ENCODE measurements at regions not wholly inside any gene's neighbourhood (a gene's known extent, or its start where the extent isn't known, plus 50 kb on each side); places are given as distances from the start of the nearest gene placed in this dataset.
"Not testable (repeated sequence)": the region's sequence is repeated elsewhere in the genome, so short reads cannot be mapped to it uniquely, and the experiment has no call there.

DNA sequence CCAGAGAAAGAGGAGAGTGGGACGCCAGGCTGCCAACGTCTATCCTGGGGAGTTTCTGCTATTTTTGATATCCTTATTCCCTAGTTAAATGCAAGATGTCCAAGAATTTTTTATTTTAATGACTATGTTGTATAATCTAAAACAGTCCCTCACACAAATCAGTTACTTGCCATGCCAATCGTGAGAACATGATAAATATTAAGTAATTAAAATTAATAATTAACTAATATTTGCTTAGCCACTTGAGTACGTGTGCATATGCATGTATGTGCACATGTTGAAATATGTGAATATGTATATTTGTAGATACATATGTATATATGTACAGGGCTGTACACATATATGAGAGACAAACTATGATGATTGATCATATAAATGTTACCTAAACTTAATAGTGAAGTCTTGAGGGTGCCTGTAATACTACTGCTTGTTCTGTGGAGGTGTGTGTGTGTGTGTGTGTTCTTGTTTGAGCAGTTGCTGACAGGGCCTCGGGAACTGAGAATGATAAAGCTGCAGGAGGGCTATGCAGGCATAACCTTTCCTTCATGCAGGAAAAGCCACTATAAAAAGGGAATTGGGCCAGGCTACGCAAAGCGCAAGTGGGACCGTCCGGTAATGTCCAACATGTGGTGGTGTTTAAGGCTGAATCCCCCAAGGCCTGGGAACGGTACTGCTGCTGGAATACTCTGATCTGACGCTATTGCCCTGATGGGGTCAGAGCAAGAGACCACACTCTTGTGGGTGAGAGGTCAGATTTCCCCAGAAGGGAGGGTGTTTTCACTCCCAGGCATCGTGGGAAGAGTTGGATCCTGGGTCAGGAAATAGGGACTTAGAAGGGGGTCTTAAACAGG is 148.3 kb upstream of the TBX18 start:
- no peaks in the 10 kb centered on the region for H3K27me3 Mint-ChIP-seq (ENCODE audit: low read depth)
- H3K4me1 Mint-ChIP-seq (ENCODE audit: low read depth) = no peaks in the 10 kb centered on the region
- H3K27ac Mint-ChIP-seq = no peak overlapping the region
- no peaks in the 10 kb centered on the region for H3K36me3 Mint-ChIP-seq (ENCODE audit: low read depth)
- no peak overlapping the region for H3K4me3 Mint-ChIP-seq
- H3K9me3 Mint-ChIP-seq = no peaks in the 10 kb centered on the region

DNA sequence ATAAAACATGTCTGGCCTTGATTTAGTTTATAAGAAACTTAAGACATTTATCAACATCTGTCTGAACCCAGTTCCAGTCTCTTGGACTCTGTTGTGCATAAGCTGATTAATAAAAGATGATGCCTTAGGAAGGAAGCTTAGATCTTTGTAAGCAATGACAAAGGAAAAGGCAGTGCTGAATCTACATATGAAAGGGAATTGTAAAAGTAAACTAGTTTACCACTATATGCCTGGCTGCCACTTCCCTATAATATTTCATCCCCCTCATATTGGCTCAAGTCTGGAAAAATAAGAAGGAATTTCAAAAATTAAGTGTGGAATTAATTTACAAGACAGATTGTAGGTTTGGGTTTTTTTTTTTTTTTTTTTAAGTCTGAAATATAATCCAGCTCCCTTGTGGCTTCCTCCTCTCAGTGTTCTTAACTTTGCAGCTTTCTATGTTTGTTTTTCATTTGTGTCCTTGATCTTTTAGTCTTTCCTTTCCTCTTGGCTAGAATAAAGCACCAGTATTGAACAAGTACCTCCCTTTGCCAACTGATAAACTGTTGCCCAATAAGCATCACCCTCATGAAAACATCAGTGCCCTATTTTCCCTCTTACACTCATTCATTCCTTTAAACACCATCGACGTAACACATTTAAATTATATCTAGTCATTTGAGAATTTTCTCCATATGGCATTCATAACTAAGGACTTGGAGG is 146.7 kb upstream of the TBX18 start:
- Mint-ChIP-seq H3K27ac (no peak overlapping the region), H3K9me3 (no peaks in the 10 kb centered on the region), H3K27me3 (ENCODE audit: low read depth) (no peaks in the 10 kb centered on the region), H3K36me3 (ENCODE audit: low read depth) (no peaks in the 10 kb centered on the region), H3K4me3 (no peak overlapping the region), H3K4me1 (ENCODE audit: low read depth) (no peaks in the 10 kb centered on the region)

DNA sequence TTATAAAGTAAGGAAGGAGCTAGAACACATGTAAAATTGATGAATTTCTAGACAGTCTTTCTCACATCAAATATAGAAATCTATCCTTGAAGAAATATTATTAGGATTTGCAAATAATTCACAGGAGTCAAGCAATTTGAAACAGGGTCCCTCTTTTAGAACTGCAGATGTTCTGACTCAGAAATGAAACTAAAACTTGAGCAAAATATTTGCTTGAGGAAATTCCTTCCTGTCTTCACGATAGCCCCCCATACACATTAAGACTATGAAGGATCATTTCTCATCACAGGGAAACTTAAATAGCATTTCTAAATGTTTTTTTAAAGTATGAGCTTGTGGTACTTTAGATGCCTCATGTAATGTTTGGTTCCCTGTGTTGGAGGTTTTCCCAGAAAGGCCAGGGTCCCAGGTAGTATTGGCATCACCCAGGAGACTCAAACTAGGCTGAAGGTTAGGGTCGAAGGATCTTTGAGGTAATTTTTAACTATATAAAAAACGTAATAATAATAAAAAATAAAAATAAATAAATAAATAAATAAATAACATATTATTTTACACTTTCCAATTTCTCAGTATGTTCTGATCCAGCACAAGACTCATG is 144.0 kb upstream of the TBX18 start:
- H3K4me1 Mint-ChIP-seq (ENCODE audit: low read depth) = no peaks in the 10 kb centered on the region

DNA sequence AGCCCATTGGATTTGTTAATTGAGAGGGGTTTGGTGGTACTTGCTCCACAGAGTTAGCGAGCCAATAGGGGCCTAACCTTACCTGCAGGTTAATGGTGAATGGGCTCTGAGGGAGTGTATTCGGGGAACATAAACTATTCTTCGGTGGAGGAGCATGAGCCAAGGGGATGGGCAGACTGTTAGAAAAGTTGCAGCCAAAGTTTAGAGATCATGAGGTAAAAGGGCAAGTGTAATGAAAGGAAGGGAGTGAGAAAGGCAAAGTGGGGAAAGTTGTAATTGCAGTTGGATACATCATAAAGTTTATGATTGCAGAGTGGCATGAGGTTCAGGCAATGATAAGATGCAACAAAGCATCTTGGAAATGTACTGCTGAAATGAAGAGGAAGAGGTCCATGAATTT is 142.1 kb upstream of the TBX18 start:
- Mint-ChIP-seq H3K4me1 (ENCODE audit: low read depth) (no peaks in the 10 kb centered on the region), H3K27ac (no peak overlapping the region), H3K27me3 (ENCODE audit: low read depth) (no peaks in the 10 kb centered on the region), H3K9me3 (no peaks in the 10 kb centered on the region), H3K36me3 (ENCODE audit: low read depth) (no peaks in the 10 kb centered on the region), H3K4me3 (no peak overlapping the region)

More for the DNA sequence above, 144.0 kb upstream of the TBX18 start:
- Mint-ChIP-seq H3K27me3 (ENCODE audit: low read depth) (no peaks in the 10 kb centered on the region), H3K27ac (no peak overlapping the region), H3K36me3 (ENCODE audit: low read depth) (no peaks in the 10 kb centered on the region), H3K4me3 (no peak overlapping the region), H3K9me3 (no peaks in the 10 kb centered on the region)

DNA sequence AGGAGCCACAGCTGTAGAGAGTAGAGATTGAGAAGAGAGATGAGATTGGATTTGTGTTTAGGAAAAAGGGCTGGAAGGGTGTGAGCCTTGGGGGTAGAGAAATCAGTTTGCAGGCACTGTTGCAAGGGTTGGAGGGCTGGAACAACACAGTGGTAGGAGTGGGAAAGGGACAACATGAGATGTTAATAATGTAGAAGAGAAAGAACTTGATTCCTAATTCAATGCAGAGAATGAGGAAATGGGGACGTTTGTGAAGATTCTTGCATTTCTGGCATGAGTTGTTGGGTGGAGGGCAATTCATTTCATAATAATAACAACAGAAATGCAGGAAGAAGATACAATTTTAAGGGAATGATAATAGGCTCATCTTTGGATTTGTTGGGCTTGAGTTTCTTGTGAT is 141.4 kb upstream of the TBX18 start:
- Mint-ChIP-seq H3K4me1 (ENCODE audit: low read depth) (no peaks in the 10 kb centered on the region), H3K36me3 (ENCODE audit: low read depth) (no peaks in the 10 kb centered on the region), H3K9me3 (no peaks in the 10 kb centered on the region), H3K27me3 (ENCODE audit: low read depth) (no peaks in the 10 kb centered on the region), H3K4me3 (no peak overlapping the region), H3K27ac (no peak overlapping the region)

DNA sequence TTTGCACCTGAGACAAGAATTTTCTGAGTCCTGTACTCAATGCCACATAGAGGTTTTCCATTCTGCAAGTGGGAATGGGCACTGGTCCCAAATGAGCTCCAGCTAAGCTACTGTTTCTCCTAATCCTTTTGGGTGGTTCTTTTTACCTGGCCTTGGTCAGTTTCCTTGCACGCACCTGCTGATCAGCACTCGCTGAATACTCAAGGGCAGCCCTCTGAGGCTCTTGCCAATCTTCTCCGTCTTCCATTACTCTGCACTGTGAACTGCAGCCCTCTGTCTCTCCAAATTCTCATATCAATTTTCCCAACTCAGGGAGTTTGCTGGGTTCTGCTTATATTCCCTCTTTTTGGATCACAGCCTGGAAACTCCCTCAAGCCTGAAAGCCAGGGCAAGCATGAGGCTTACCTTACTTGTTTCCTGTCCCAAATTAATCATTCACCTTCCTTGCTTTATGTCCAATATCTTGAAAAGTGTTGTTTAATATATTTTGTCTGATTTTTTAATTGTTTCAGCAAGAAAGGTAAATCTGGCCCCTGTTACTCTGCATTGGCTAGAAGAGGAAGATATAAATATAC is 138.0 kb upstream of the TBX18 start:
- Mint-ChIP-seq H3K9me3 (no peaks in the 10 kb centered on the region), H3K4me3 (no peak overlapping the region), H3K27ac (no peak overlapping the region), H3K27me3 (ENCODE audit: low read depth) (no peaks in the 10 kb centered on the region), H3K4me1 (ENCODE audit: low read depth) (no peaks in the 10 kb centered on the region), H3K36me3 (ENCODE audit: low read depth) (no peaks in the 10 kb centered on the region)

DNA sequence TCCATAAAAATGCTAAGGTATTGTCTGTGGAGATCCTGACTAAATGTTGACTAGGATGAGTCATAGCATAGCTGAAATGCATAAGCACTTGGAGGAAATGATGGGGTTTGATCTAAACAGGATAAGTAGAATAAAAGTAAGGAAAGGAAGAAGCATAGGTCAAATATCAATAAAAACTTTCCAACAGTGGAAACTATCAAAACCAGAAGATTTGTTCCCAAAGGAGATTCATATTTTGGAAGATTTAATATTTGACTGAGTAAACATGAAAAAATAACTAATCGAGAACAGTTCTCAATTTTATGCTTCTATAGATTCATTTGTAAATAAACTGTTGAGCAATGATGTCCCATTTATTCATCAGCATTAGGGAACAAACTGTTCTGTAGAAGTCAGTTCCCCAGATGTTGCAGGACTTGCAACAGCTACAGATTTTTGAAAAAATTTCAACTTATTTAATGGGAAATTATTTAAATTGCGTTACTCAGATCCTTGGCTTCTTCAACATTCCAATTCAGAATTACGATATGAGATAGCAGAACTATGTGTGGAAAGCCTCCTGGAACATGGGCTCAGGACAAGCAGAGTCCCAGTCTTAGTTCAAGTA is 133.7 kb upstream of the TBX18 start:
- H3K27ac Mint-ChIP-seq = no peak overlapping the region
- H3K27me3 Mint-ChIP-seq (ENCODE audit: low read depth) = no peaks in the 10 kb centered on the region
- H3K9me3 Mint-ChIP-seq = no peaks in the 10 kb centered on the region
- no peak overlapping the region for H3K4me3 Mint-ChIP-seq
- no peaks in the 10 kb centered on the region for H3K36me3 Mint-ChIP-seq (ENCODE audit: low read depth)
- H3K4me1 Mint-ChIP-seq (ENCODE audit: low read depth) = no peaks in the 10 kb centered on the region

DNA sequence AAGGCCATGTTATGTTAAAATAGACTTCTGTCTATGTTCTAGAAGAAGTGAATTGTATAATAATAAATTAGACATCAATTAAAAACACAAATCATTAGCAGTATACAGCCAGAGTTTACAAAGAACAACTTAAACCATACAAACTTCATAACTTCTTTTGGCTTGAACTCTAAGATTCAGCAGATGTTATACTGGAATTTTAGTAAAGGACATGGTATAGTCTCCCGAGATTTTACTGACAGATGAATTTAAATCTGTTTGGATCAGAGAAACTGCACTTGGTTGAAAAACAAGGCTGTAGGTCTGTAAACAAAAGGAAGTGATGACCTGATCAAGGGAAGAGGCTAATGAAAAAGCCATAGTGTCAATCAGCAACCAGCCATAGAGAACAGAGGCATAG is 132.6 kb upstream of the TBX18 start:
- H3K9me3 Mint-ChIP-seq = no peaks in the 10 kb centered on the region
- H3K36me3 Mint-ChIP-seq (ENCODE audit: low read depth) = no peaks in the 10 kb centered on the region
- no peaks in the 10 kb centered on the region for H3K27me3 Mint-ChIP-seq (ENCODE audit: low read depth)
- H3K4me1 Mint-ChIP-seq (ENCODE audit: low read depth) = no peaks in the 10 kb centered on the region
- no peak overlapping the region for H3K4me3 Mint-ChIP-seq
- no peak overlapping the region for H3K27ac Mint-ChIP-seq

DNA sequence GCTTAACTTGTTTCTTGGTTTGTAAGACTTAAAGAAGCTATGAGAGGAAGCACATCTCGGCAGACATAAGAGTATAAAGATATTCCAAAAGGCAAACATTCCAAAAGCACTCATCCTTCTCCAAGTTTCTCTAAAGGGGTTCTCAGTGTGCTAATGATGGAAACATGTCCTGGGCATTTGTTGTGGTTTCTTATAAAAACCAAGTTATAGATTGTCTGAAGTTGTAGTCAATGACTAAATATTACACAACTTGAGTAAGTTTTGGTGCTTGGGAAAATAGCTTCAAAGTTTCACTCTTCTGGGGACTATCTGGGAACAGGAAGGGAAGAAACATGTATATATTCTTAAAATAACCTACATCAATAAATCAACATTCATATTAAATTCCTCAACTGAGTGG is 128.3 kb upstream of the TBX18 start:
- no peaks in the 10 kb centered on the region for H3K27me3 Mint-ChIP-seq (ENCODE audit: low read depth)
- no peak overlapping the region for H3K27ac Mint-ChIP-seq
- H3K4me3 Mint-ChIP-seq = no peak overlapping the region
- H3K9me3 Mint-ChIP-seq = no peaks in the 10 kb centered on the region
- no peaks in the 10 kb centered on the region for H3K4me1 Mint-ChIP-seq (ENCODE audit: low read depth)
- H3K36me3 Mint-ChIP-seq (ENCODE audit: low read depth) = no peaks in the 10 kb centered on the region

DNA sequence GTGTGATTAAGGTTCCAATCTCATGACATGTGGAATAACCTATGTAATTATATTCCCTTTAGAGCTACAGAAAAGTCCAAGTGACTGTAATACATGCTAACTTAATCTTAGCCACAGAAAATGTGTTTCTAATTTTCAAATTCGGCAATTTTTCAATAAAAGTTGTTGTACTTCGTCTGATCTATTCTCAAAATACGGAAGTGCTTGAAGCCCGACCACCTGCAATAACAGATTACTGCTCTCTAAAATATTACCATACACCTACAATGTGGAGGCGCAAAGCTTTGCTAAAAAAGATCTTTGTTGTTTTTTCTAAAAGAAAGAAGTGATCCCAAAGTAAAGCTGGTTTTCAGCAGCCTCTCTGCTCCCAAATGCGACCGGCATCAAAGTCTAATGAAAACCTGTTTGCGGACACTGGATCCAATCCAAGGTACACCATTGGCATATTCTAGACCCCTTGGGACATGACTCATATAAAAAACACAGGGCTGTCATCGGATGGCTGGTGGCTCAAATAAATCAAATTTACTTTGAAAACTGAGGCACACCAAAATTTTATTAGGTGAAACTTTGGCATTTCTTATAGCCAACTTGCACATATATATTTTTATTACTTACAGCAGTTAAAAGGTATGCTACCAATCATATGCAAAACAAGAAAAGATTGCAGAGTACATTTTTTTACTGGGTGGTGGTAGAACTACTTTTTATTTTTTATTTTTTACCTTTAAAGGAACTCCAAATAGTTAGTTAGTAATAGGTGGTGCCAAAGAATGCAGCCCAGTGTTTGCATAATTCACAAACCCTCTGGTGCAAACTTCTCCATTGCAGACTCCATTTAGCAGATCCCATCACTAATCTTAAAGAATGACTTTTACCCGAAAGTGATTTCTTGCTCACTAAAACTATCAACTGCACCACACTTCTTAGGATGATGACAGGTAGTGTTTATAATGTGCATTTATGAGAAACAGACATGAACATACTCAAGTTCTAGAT is 118.7 kb upstream of the TBX18 start:
- Mint-ChIP-seq H3K36me3 (ENCODE audit: low read depth) (no peaks in the 10 kb centered on the region), H3K9me3 (no peaks in the 10 kb centered on the region), H3K27me3 (ENCODE audit: low read depth) (no peaks in the 10 kb centered on the region), H3K4me3 (no peak overlapping the region), H3K4me1 (ENCODE audit: low read depth) (no peaks in the 10 kb centered on the region), H3K27ac (no peak overlapping the region)

DNA sequence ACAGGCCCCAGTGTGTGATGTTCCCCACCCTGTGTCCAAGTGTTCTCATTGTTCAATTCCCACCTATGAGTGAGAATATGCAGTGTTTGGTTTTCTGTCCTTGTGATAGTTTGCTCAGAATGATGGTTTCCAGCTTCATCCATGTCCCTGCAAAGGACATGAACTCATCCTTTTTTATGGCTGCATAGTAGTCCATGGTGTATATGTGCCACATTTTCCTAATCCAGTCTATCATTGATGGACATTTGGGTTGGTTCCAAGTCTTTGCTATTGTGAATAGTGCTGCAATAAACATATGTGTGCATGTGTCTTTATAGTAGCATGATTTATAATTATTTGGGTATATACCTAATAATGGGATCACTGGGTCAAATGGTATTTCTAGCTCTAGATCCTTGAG is 115.0 kb upstream of the TBX18 start:
- H3K9me3 Mint-ChIP-seq; H3K4me1 Mint-ChIP-seq (ENCODE audit: low read depth); H3K27me3 Mint-ChIP-seq (ENCODE audit: low read depth); H3K36me3 Mint-ChIP-seq (ENCODE audit: low read depth); H3K27ac Mint-ChIP-seq; H3K4me3 Mint-ChIP-seq: not testable (repeated sequence)

DNA sequence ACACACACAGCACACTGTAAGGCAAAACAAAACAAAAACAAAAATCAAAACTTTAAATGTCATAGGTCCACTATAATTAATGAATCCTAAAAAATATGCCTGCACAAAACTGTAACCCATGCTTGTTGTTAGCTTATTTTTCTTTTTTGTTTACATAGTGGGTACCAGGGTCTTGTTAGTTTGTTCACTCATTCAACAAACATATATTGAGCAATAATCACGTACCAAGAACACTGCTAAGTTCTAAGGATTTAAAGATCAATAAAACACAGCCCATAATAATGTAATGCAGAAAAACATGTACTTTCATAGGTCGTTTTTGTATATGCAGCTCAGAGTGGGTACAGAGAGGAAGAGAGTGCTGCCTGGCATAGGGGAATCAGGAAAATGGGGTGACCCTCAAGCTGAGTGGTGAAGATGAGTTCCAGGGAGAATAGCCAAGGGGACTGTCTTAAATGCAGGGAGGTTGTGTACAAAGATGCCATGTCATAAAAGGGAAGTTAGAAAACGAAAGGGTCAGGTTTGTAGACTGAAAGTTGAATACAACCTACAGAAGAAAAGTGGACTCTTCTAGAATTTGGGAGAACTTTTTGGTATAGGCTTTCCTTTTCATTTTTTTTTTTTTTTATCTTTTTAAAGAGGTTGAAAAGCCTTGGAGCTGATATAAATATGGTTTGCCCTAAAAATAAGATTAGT is 113.3 kb upstream of the TBX18 start:
- Mint-ChIP-seq H3K9me3 (no peaks in the 10 kb centered on the region), H3K4me1 (ENCODE audit: low read depth) (no peaks in the 10 kb centered on the region), H3K36me3 (ENCODE audit: low read depth) (no peaks in the 10 kb centered on the region), H3K27ac (no peak overlapping the region), H3K27me3 (ENCODE audit: low read depth) (no peaks in the 10 kb centered on the region), H3K4me3 (no peak overlapping the region)

DNA sequence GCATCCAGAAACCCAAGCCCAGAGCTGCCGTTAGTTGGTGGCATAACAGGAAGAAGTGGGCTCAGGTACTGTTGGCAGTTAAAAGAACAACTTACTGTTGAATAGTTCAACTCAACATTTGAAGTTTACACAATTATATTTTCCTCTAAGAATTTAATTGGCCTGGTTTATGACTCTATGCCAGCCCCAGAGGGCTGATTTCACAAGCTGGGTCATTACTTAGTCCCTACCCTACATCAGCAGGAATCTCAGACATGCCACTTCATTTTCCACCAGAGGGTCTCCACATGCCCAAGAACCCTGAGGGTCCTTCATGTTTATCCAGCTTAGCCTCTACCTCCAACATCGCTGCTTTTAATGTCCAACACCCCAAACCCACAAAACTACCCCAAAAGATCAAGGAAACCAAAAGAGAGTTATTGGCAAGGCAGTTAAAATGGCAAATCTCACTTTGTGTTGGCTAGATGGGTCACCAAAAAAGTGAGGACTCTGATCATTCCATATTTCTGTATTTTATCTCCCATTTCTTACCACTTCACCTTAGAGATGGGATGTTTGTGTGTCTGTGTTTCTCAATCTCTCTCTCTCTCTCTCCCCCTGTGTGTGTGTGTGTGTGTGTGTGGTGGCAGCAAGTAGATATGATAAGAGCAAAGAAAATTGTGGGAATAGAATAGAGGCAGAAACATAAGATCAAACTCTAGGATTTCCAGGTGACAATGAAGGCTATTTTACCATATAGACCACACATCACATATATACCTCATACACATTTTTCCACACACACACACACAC is 112.5 kb upstream of the TBX18 start:
- H3K9me3 Mint-ChIP-seq = no peaks in the 10 kb centered on the region
- H3K27me3 Mint-ChIP-seq (ENCODE audit: low read depth) = no peaks in the 10 kb centered on the region
- no peaks in the 10 kb centered on the region for H3K36me3 Mint-ChIP-seq (ENCODE audit: low read depth)
- no peak overlapping the region for H3K4me3 Mint-ChIP-seq
- H3K27ac Mint-ChIP-seq = no peak overlapping the region
- no peaks in the 10 kb centered on the region for H3K4me1 Mint-ChIP-seq (ENCODE audit: low read depth)
